ENCODE measurements at regions not wholly inside any gene's neighbourhood (a gene's known extent, or its start where the extent isn't known, plus 50 kb on each side); places are given as distances from the start of the nearest gene placed in this dataset.
"Not testable (repeated sequence)": the region's sequence is repeated elsewhere in the genome, so short reads cannot be mapped to it uniquely, and the experiment has no call there.

GRCh38 chr3:191680989-191681597 lies 220.1 kb downstream of the PYDC2 start:
- no peak for TF ChIP-seq CTCF (IDR thresholded peaks at IDR 0.05; ENCODE audit: insufficient read depth, low read depth, low read length, missing control alignments)
- no peak for DNase-seq (ENCODE audit: low read depth)
- H3K4me3 ChIP-seq (ENCODE audit: low read depth, low read length) = no peak overlapping the region

- H3K4me3 ChIP-seq (ENCODE audit: low read depth, low read length) = no peak overlapping the region
- no peak for TF ChIP-seq CTCF (IDR thresholded peaks at IDR 0.05; ENCODE audit: insufficient read depth, low read depth, low read length, missing control alignments)
Observed at GRCh38 chr3:191682961-191683360, 222.0 kb downstream of the PYDC2 start.

GRCh38 chr3:191686626-191687025 lies 225.7 kb downstream of the PYDC2 start:
- no peak for TF ChIP-seq CTCF (IDR thresholded peaks at IDR 0.05; ENCODE audit: insufficient read depth, low read depth, low read length, missing control alignments)
- no peak overlapping the region for H3K4me3 ChIP-seq (ENCODE audit: low read depth, low read length)
- no peak for DNase-seq (ENCODE audit: low read depth)

More at GRCh38 chr3:191682961-191683360, 222.0 kb downstream of the PYDC2 start:
- DNase-seq (ENCODE audit: low read depth) = no peak

DNA sequence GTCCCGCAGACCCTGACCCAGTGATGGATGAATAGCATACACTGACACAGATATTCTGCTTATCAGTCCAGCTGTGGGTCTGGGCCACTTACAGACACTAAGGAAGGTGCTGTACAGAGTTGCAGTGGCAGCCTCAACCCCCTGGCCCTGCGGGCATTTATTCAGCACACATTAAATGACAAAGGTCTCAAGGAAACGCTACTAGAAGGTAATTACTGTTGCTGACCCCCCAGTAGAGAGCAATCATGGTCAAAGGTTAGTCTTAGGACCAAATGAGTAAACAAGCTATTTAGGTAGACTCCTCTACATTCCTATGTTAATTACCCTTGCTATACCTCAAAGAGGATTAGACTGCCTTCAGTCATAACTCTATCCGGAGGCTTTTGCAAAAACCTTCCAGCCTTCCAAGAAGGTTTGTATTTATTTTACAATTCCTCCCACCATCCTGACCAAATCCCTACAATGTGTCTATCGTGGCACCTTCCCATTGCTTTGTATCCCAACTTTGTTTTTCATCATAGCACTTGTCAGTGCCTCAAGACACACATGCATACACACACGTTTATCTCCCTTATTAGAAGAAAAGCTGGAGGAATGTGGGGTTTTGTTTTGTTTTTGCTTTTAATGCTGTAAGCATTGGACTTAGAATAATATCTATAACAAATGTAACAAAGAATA lies 227.9 kb downstream of the PYDC2 start:
- DNase-seq (ENCODE audit: low read depth) = no peak
- H3K4me3 ChIP-seq (ENCODE audit: low read depth, low read length) = no peak overlapping the region
- TF ChIP-seq CTCF (IDR thresholded peaks at IDR 0.05; ENCODE audit: insufficient read depth, low read depth, low read length, missing control alignments) = no peak

- DNase-seq (ENCODE audit: low read depth); H3K4me3 ChIP-seq (ENCODE audit: low read depth, low read length): not testable (repeated sequence)
Observed at GRCh38 chr3:191691184-191691583, 230.2 kb downstream of the PYDC2 start.

DNA sequence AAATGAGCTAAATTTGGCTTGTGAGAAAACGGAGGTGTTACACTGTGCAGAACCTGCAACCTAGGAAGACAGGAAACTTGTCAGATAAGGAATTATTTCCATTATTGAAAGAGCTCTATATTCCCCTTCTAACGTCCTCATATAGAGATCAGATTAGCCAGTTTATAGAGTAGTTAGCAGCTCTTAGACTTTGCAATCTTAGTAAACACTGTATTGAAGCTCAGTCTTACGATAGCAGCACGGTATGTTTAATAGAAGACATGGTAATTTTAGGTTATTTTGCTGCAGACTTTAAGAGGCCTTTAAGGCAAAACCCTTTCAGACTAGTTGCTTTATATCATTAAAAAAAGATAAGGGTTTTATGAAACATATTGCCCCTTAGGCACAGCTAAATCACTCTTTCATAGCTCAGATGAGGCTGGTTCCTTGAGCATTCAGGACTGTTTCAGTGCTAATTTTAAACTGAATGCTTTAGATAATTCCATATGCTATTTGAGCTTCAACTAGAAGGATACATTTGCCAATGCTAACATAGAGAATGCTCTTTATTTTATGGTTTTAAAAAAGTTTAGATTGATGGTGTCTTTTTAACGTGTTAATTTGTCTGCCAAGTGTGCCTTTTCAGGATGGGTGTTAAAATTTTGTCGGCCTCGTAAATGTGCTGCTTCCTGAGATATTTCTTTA lies 234.3 kb downstream of the PYDC2 start:
- DNase-seq (ENCODE audit: low read depth) = no peak
- no peak overlapping the region for H3K4me3 ChIP-seq (ENCODE audit: low read depth, low read length)
- no peak for TF ChIP-seq CTCF (IDR thresholded peaks at IDR 0.05; ENCODE audit: insufficient read depth, low read depth, low read length, missing control alignments)

- no peak overlapping the region for H3K4me3 ChIP-seq (ENCODE audit: low read depth, low read length)
- DNase-seq (ENCODE audit: low read depth) = no peak
- TF ChIP-seq CTCF (IDR thresholded peaks at IDR 0.05; ENCODE audit: insufficient read depth, low read depth, low read length, missing control alignments) = no peak
Observed at GRCh38 chr3:191695815-191696153, 234.8 kb downstream of the PYDC2 start.
